SU-DHL-6 (cell line): ENCODE measurements at regions not wholly inside any gene's neighbourhood (a gene's known extent, or its start where the extent isn't known, plus 50 kb on each side); places are given as distances from the start of the nearest gene placed in this dataset.

Source experiments
- EZH2phosphoT487 ChIP-seq: fragments of 200-600 bp; sonication (generic), shearing (Covaris generic); conservative IDR thresholded peaks from 2 replicates; pipeline ENCODE4 v1.6.1; 2018; ENCODE audit warnings: mild to moderate bottlenecking, antibody characterized with exemption, low read length, moderate library complexity, mixed read lengths
- TF ChIP-seq, protein P1 (sequence below): fragments of 200-600 bp; sonication (generic); IDR thresholded peaks from one replicate; pipeline ENCODE4 v1.5.1; 2017; ENCODE audit warnings: antibody characterized with exemption, mild to moderate bottlenecking, low read length, moderate library complexity; ENCODE audit not compliant: insufficient read depth, poor library complexity, severe bottlenecking

DNA sequence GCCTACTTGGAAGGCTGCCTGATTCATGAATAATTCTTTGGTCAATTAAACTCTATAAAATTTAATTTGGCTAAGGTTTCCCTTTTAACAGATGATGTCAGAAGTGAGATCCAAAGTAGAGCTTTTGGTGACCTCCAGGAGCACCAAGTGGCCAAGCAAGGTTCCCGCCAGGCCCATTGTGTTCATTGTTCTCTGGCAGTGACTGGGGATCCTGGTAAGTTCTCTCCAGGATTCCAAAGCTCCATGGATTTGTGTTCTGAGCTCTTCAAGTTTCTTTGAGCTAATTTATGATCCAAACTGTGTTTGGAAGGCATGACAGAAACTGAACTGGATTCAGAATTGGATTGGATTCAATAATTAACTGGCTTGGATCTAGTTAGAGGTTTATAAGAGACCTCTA, 72.0 kb upstream of the ALDH1L1 start:
- TF ChIP-seq, protein P1, sequence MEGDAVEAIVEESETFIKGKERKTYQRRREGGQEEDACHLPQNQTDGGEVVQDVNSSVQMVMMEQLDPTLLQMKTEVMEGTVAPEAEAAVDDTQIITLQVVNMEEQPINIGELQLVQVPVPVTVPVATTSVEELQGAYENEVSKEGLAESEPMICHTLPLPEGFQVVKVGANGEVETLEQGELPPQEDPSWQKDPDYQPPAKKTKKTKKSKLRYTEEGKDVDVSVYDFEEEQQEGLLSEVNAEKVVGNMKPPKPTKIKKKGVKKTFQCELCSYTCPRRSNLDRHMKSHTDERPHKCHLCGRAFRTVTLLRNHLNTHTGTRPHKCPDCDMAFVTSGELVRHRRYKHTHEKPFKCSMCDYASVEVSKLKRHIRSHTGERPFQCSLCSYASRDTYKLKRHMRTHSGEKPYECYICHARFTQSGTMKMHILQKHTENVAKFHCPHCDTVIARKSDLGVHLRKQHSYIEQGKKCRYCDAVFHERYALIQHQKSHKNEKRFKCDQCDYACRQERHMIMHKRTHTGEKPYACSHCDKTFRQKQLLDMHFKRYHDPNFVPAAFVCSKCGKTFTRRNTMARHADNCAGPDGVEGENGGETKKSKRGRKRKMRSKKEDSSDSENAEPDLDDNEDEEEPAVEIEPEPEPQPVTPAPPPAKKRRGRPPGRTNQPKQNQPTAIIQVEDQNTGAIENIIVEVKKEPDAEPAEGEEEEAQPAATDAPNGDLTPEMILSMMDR = no peak
- no peak for TF ChIP-seq EZH2phosphoT487
